HL-60 (cell line): ENCODE measurements at regions not wholly inside any gene's neighbourhood (a gene's known extent, or its start where the extent isn't known, plus 50 kb on each side); places are given as distances from the start of the nearest gene placed in this dataset.

ENCODE experiments used
- POLR2AphosphoS5 ChIP-seq: IDR thresholded peaks from 2 replicates; pipeline ENCODE4 v1.6.1; 2012; ENCODE audit warnings: low read depth
- TF ChIP-seq, protein P1 (sequence below): IDR thresholded peaks from one replicate; pipeline ENCODE4 v1.5.1; 2011; ENCODE audit warnings: low read length, control low read depth, inconsistent platforms; ENCODE audit not compliant: insufficient read depth
- TF ChIP-seq, protein P2 (sequence below): IDR thresholded peaks from 2 replicates; pipeline ENCODE4 v1.6.1; 2012; ENCODE audit warnings: low read depth; ENCODE audit not compliant: insufficient replicate concordance

- TF ChIP-seq, protein P1, sequence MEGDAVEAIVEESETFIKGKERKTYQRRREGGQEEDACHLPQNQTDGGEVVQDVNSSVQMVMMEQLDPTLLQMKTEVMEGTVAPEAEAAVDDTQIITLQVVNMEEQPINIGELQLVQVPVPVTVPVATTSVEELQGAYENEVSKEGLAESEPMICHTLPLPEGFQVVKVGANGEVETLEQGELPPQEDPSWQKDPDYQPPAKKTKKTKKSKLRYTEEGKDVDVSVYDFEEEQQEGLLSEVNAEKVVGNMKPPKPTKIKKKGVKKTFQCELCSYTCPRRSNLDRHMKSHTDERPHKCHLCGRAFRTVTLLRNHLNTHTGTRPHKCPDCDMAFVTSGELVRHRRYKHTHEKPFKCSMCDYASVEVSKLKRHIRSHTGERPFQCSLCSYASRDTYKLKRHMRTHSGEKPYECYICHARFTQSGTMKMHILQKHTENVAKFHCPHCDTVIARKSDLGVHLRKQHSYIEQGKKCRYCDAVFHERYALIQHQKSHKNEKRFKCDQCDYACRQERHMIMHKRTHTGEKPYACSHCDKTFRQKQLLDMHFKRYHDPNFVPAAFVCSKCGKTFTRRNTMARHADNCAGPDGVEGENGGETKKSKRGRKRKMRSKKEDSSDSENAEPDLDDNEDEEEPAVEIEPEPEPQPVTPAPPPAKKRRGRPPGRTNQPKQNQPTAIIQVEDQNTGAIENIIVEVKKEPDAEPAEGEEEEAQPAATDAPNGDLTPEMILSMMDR: no peak
- TF ChIP-seq, protein P2, sequence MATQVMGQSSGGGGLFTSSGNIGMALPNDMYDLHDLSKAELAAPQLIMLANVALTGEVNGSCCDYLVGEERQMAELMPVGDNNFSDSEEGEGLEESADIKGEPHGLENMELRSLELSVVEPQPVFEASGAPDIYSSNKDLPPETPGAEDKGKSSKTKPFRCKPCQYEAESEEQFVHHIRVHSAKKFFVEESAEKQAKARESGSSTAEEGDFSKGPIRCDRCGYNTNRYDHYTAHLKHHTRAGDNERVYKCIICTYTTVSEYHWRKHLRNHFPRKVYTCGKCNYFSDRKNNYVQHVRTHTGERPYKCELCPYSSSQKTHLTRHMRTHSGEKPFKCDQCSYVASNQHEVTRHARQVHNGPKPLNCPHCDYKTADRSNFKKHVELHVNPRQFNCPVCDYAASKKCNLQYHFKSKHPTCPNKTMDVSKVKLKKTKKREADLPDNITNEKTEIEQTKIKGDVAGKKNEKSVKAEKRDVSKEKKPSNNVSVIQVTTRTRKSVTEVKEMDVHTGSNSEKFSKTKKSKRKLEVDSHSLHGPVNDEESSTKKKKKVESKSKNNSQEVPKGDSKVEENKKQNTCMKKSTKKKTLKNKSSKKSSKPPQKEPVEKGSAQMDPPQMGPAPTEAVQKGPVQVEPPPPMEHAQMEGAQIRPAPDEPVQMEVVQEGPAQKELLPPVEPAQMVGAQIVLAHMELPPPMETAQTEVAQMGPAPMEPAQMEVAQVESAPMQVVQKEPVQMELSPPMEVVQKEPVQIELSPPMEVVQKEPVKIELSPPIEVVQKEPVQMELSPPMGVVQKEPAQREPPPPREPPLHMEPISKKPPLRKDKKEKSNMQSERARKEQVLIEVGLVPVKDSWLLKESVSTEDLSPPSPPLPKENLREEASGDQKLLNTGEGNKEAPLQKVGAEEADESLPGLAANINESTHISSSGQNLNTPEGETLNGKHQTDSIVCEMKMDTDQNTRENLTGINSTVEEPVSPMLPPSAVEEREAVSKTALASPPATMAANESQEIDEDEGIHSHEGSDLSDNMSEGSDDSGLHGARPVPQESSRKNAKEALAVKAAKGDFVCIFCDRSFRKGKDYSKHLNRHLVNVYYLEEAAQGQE: no peak
- no peak for TF ChIP-seq POLR2AphosphoS5
Measured at GRCh38 chr11:134522782-134523570, 110.9 kb upstream of the B3GAT1 start.
